Transverse colon (tissue), 3 donors: ENCODE measurements at regions not wholly inside any gene's neighbourhood (a gene's known extent, or its start where the extent isn't known, plus 50 kb on each side); places are given as distances from the start of the nearest gene placed in this dataset.
"Not testable (repeated sequence)": the region's sequence is repeated elsewhere in the genome, so short reads cannot be mapped to it uniquely, and the experiment has no call there.

ENCODE experiments used
- POLR2A ChIP-seq: fragments of 450-650 bp; IDR thresholded peaks from one replicate; pipeline ENCODE4 v1.6.1; 2016; ENCODE audit warnings: antibody characterized with exemption, mild to moderate bottlenecking, moderate library complexity
- TF ChIP-seq, protein P1 (sequence below), 5 experiments: fragments of 200-600 bp in 3 of 5; fragments of 450-650 bp in 2 of 5; sonication (generic) in 3 of 5; IDR thresholded peaks; 1 replicate in 2 of 5; 2 replicates in 3 of 5; pipeline ENCODE4 v1.5.1; 2016 to 2017; ENCODE audit warnings: antibody characterized with exemption in 5 of 5, inconsistent platforms in 3 of 5, mild to moderate bottlenecking in 2 of 5, moderate library complexity in 1 of 5

DNA sequence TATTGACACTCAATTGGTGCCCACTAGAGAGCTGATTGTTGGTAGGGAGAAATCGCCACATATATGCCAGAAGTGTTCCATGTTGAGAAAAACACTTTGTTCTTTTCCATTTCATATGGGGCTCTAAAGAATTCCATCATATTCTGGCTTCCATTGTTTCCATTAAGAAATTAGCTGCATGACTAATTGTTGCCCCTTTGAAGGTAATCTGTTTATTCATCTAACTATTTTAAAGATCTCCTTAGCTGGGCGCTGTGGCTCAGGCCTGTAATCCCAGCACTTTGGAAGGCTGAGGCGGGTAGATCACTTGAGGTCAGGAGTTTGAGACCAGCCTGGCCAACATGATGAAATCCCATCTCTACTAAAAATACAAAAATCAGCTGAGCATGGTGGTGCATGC lies 109.9 kb downstream of the MRPL14 start:
- TF ChIP-seq, protein P1, sequence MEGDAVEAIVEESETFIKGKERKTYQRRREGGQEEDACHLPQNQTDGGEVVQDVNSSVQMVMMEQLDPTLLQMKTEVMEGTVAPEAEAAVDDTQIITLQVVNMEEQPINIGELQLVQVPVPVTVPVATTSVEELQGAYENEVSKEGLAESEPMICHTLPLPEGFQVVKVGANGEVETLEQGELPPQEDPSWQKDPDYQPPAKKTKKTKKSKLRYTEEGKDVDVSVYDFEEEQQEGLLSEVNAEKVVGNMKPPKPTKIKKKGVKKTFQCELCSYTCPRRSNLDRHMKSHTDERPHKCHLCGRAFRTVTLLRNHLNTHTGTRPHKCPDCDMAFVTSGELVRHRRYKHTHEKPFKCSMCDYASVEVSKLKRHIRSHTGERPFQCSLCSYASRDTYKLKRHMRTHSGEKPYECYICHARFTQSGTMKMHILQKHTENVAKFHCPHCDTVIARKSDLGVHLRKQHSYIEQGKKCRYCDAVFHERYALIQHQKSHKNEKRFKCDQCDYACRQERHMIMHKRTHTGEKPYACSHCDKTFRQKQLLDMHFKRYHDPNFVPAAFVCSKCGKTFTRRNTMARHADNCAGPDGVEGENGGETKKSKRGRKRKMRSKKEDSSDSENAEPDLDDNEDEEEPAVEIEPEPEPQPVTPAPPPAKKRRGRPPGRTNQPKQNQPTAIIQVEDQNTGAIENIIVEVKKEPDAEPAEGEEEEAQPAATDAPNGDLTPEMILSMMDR (IDR thresholded peaks at IDR 0.05), result not testable (repeated sequence)
- not testable (repeated sequence) for TF ChIP-seq POLR2A
